CD4-positive, alpha-beta T cell (primary cell): ENCODE measurements at regions not wholly inside any gene's neighbourhood (a gene's known extent, or its start where the extent isn't known, plus 50 kb on each side); places are given as distances from the start of the nearest gene placed in this dataset.

Experiments used
- ATAC-seq: fragments of 200-7000 bp; cut with Tn5 transposase; one replicate; pipeline ENCODE4 v1.10.0; 2022; ENCODE audit warnings: mild to moderate bottlenecking; ENCODE audit not compliant: poor library complexity
- CTCF ChIA-PET: fragments of 350-600 bp; sonication (Branson Sonifier 250); formaldehyde crosslinking; loops from one replicate; lab custom pipeline; 2021; ENCODE audit warnings: antibody characterized with exemption, inconsistent platforms; lab: Charles Lee
- POLR2A ChIA-PET: fragments of 350-600 bp; sonication (Branson Sonifier 250); formaldehyde crosslinking; loops from one replicate; lab custom pipeline; 2021; ENCODE audit warnings: antibody characterized with exemption, inconsistent platforms; lab: Charles Lee
- DNase-seq, 14 experiments: peaks; one replicate each; pipeline ENCODE4 v3.0.0-alpha.2; 2013 to 2020; ENCODE audit warnings: mixed read lengths in 2 of 14
- H3K27ac ChIP-seq, 2 donors: one replicate each; pipeline versions ENCODE4 v1.5.1 to v1.7.0; 2013; ENCODE audit warnings: low read length in 2 of 2, low read depth in 1 of 2, mild to moderate bottlenecking in 1 of 2
- H3K27me3 ChIP-seq, 2 experiments: 1 replicate in 1 of 2; 2 replicates in 1 of 2; pipeline versions ENCODE4 v1.6.1 to v1.7.0; 2013; ENCODE audit warnings: low read length in 2 of 2, control low read depth in 1 of 2, mild to moderate bottlenecking in 1 of 2, moderate library complexity in 1 of 2; ENCODE audit not compliant: insufficient read depth in 2 of 2, control insufficient read depth in 1 of 2
- H3K36me3 ChIP-seq: one replicate; pipeline ENCODE4 v1.6.1; 2013; ENCODE audit warnings: low read length, control low read depth; ENCODE audit not compliant: insufficient read depth
- H3K4me1 ChIP-seq: one replicate; pipeline ENCODE4 v1.6.1; 2013; ENCODE audit warnings: low read length, control low read depth; ENCODE audit not compliant: insufficient read depth
- H3K4me3 ChIP-seq: one replicate; pipeline ENCODE4 v1.5.1; 2013; ENCODE audit warnings: mild to moderate bottlenecking, low read length, moderate library complexity
- H3K9me3 ChIP-seq, 2 experiments: 1 replicate in 1 of 2; 2 replicates in 1 of 2; pipeline versions ENCODE4 v1.6.1 to v1.7.0; 2013; ENCODE audit warnings: low read length in 2 of 2, mild to moderate bottlenecking in 2 of 2, control low read depth in 1 of 2, moderate library complexity in 1 of 2; ENCODE audit not compliant: control insufficient read depth in 1 of 2, insufficient read depth in 1 of 2
- H3K27ac Mint-ChIP-seq: one replicate; pipeline ENCODE4 v1.8.0; 2020; ENCODE audit warnings: mixed read lengths
- H3K27me3 Mint-ChIP-seq: one replicate; pipeline ENCODE4 v1.8.0; 2021; ENCODE audit warnings: mixed read lengths
- H3K36me3 Mint-ChIP-seq: one replicate; pipeline ENCODE4 v1.8.0; 2021; ENCODE audit warnings: low read depth, mixed read lengths
- H3K4me1 Mint-ChIP-seq: one replicate; pipeline ENCODE4 v1.8.0; 2021; ENCODE audit warnings: low read depth, mixed read lengths
- H3K4me3 Mint-ChIP-seq: one replicate; pipeline ENCODE4 v1.8.0; 2020; ENCODE audit warnings: mild to moderate bottlenecking, mixed read lengths
- H3K9me3 Mint-ChIP-seq: one replicate; pipeline ENCODE4 v1.8.0; 2020; ENCODE audit warnings: mixed read lengths
- intact Hi-C, 2 experiments: fragments of 100-400 bp; cut with DNase I in 1 of 2; cut with micrococcal nuclease in 1 of 2; formaldehyde crosslinking; loops; one replicate each; pipeline versions ENCODE4 v1.15.1 to v1.9.0; 2023 to 2025; cut with DNase I, micrococcal nuclease
- TF ChIP-seq, protein P1 (sequence below): fragments of 200-600 bp; IDR thresholded peaks from one replicate; pipeline ENCODE4 v1.8.0; 2022; ENCODE audit warnings: antibody characterized with exemption, mild to moderate bottlenecking

GRCh38 chr14:61847861-61848260 is 85.6 kb downstream of the SNAPC1 start:
- no peak overlapping the region for H3K27ac ChIP-seq
- no peaks in the 10 kb centered on the region for H3K4me1 ChIP-seq
- no peak overlapping the region for H3K4me3 ChIP-seq
- POLR2A ChIA-PET = no interaction called here
- no peaks in the 10 kb centered on the region for H3K36me3 Mint-ChIP-seq
- no peak for ATAC-seq
- H3K27ac Mint-ChIP-seq = no peak overlapping the region
- no peak for DNase-seq
- intact Hi-C loops = no loop called here
- CTCF ChIA-PET = interaction anchor here (1.0 kb wide), 1 partner anchor 10 kb away, joined by 3 read pairs; no protein-coding TSS in a partner anchor
- TF ChIP-seq, protein P1, sequence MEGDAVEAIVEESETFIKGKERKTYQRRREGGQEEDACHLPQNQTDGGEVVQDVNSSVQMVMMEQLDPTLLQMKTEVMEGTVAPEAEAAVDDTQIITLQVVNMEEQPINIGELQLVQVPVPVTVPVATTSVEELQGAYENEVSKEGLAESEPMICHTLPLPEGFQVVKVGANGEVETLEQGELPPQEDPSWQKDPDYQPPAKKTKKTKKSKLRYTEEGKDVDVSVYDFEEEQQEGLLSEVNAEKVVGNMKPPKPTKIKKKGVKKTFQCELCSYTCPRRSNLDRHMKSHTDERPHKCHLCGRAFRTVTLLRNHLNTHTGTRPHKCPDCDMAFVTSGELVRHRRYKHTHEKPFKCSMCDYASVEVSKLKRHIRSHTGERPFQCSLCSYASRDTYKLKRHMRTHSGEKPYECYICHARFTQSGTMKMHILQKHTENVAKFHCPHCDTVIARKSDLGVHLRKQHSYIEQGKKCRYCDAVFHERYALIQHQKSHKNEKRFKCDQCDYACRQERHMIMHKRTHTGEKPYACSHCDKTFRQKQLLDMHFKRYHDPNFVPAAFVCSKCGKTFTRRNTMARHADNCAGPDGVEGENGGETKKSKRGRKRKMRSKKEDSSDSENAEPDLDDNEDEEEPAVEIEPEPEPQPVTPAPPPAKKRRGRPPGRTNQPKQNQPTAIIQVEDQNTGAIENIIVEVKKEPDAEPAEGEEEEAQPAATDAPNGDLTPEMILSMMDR = no peak
- H3K27me3 ChIP-seq = no peaks in the 10 kb centered on the region
- no peak overlapping the region for H3K4me3 Mint-ChIP-seq
- no peaks in the 10 kb centered on the region for H3K9me3 Mint-ChIP-seq
- H3K36me3 ChIP-seq = no peaks in the 10 kb centered on the region
- H3K9me3 ChIP-seq = peaks cover 3 to 17% of the 10 kb centered on the region in 2 experiments
- H3K27me3 Mint-ChIP-seq = peaks cover 21% of the 10 kb centered on the region
- H3K4me1 Mint-ChIP-seq = no peaks in the 10 kb centered on the region

DNA sequence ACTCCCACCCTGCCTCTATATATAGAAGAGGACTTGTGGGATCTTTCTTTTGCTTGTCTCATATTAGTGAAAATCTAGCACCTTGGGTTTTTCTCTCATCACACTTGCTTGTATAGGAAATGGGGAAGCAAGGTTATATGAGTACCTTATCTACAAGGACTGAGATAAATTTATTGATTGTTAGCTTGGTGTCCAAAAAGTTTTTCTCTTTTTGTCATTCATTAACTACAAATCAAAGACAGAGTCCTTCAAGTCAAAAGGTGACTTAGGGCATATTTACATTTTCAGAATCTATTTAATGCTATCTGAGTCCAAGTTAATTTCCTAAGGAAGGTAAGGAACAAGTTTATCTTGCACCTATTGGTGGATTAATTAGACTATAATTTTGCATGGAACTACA is 92.7 kb downstream of the SNAPC1 start:
- peaks cover 2 to 4% of the 10 kb centered on the region in 2 experiments for H3K27me3 ChIP-seq
- CTCF ChIA-PET = no interaction called here
- Mint-ChIP-seq H3K4me3 (no peak overlapping the region), H3K4me1 (no peaks in the 10 kb centered on the region), H3K27me3 (peaks cover 54% of the 10 kb centered on the region), H3K36me3 (no peaks in the 10 kb centered on the region), H3K27ac (no peak overlapping the region), H3K9me3 (no peaks in the 10 kb centered on the region)
- ATAC-seq (no peak), DNase-seq (no peak)
- no peak overlapping the region for H3K4me3 ChIP-seq
- H3K4me1 ChIP-seq = no peaks in the 10 kb centered on the region
- H3K27ac ChIP-seq = no peak overlapping the region
- POLR2A ChIA-PET = no interaction called here
- no peaks in the 10 kb centered on the region for H3K36me3 ChIP-seq
- intact Hi-C loops = no loop called here
- H3K9me3 ChIP-seq = no peaks in the 10 kb centered on the region
- TF ChIP-seq, protein P1 = no peak

DNA sequence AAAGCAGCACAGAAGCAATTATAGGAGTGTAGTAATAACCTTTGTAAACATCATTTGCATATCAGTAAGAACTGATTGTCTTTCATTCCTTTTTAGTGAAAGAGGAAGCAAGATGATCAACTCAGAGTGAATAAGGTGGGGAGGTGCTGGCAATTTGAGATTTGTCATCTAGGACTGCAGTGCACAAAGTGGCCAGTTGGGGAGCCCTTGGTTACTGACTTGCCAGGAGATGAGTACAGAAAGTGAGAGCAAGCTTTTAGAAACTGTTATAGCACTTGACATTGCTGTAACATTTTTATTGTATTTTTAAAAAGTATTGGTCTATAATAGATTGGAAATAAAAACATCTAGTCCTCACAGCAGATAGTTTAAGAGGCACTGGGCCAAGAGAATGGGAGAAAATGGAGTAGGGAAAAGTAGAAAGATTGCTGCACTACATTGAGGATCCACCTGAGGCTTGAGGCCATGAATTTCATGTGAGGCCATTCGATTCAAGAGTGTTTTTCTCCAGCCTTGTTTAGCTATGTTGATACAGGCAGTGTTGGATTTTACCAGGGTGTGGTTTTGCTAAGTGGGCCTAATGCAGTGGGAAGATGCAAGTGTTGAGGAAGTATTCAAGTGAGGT is 98.2 kb downstream of the SNAPC1 start:
- Mint-ChIP-seq H3K27ac (no peak overlapping the region), H3K4me3 (no peak overlapping the region), H3K9me3 (no peaks in the 10 kb centered on the region), H3K27me3 (peaks cover 18% of the 10 kb centered on the region), H3K4me1 (no peaks in the 10 kb centered on the region), H3K36me3 (no peaks in the 10 kb centered on the region)
- Histone ChIP-seq H3K27me3 (peaks cover 0 to 4% of the 10 kb centered on the region in 2 experiments), H3K36me3 (no peaks in the 10 kb centered on the region), H3K4me3 (no peak overlapping the region), H3K9me3 (peaks cover 0 to 11% of the 10 kb centered on the region in 2 experiments), H3K4me1 (no peaks in the 10 kb centered on the region), H3K27ac (no peak overlapping the region)
- peak; percentile 99 for ATAC-seq
- CTCF ChIA-PET = interaction anchor here (1.1 to 1.6 kb wide), 2 partner anchors 11 to 15 kb away, joined by 3 read pairs; no protein-coding TSS in a partner anchor
- POLR2A ChIA-PET = no interaction called here
- TF ChIP-seq, protein P1 = peak; percentile 90
- intact Hi-C loops = no loop called here
- DNase-seq = peak; percentile 25 to 68 (median 46)
